ENCODE measurements at regions not wholly inside any gene's neighbourhood (a gene's known extent, or its start where the extent isn't known, plus 50 kb on each side); places are given as distances from the start of the nearest gene placed in this dataset.
"Not testable (repeated sequence)": the region's sequence is repeated elsewhere in the genome, so short reads cannot be mapped to it uniquely, and the experiment has no call there.

DNA sequence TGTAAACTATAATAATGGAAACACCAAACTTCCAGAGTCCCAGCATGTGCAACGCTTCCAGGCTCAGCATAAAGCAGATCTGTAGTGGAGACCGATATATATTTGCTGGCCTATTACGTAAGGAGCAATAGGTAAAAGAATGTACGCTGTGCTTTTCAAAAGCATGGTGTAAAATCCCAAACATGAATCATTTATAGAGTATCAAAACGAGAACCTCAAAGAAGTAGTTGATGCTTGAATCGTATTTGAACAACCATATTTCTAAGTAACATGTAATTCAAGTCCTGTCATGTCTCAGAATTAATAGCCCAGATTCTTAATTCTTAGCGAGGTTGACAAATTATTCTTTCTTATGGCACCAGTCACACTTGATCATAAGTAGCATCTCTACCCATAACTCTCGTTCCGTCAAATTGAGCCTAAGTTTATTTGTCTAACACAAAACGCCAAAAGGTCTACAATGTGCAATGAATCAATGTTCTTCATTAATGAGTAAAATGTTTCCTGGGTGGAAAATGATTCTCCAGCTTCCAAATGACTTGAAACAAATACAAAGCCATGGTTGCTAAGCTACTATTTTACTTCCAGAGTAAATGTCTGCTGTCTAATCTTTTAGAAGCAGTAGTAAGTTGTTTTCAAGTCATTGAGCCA lies 811.5 kb upstream of the FRG1 start:
- no peaks in the 10 kb centered on the region for H3K27me3 ChIP-seq (replicated peaks)
- DNase-seq (ENCODE audit: low read depth in 1 of 2, low spot score in 2 of 2), result no peak
- H3K9me3 ChIP-seq (replicated peaks), result no peaks in the 10 kb centered on the region

GRCh38 chr4:189131118-189131517 lies 809.6 kb upstream of the FRG1 start:
- Histone ChIP-seq H3K4me3 (no peak overlapping the region), H3K27me3 (replicated peaks) (no peaks in the 10 kb centered on the region), H3K36me3 (no peaks in the 10 kb centered on the region), H3K27ac (no peak overlapping the region), H3K4me1 (replicated peaks) (no peaks in the 10 kb centered on the region), H3K9me3 (replicated peaks) (no peaks in the 10 kb centered on the region)
- DNase-seq (ENCODE audit: low read depth in 1 of 2, low spot score in 2 of 2), result no peak

More for the DNA sequence above, 811.5 kb upstream of the FRG1 start:
- Histone ChIP-seq H3K4me3 (no peak overlapping the region), H3K4me1 (replicated peaks) (no peaks in the 10 kb centered on the region), H3K36me3 (no peaks in the 10 kb centered on the region), H3K27ac (no peak overlapping the region)

GRCh38 chr4:189136462-189136861 lies 804.2 kb upstream of the FRG1 start:
- Histone ChIP-seq H3K4me3 (no peak overlapping the region), H3K27me3 (replicated peaks) (no peaks in the 10 kb centered on the region), H3K9me3 (replicated peaks) (no peaks in the 10 kb centered on the region), H3K27ac (no peak overlapping the region), H3K36me3 (no peaks in the 10 kb centered on the region), H3K4me1 (replicated peaks) (no peaks in the 10 kb centered on the region)
- no peak for DNase-seq (ENCODE audit: low read depth in 1 of 2, low spot score in 2 of 2)

DNA sequence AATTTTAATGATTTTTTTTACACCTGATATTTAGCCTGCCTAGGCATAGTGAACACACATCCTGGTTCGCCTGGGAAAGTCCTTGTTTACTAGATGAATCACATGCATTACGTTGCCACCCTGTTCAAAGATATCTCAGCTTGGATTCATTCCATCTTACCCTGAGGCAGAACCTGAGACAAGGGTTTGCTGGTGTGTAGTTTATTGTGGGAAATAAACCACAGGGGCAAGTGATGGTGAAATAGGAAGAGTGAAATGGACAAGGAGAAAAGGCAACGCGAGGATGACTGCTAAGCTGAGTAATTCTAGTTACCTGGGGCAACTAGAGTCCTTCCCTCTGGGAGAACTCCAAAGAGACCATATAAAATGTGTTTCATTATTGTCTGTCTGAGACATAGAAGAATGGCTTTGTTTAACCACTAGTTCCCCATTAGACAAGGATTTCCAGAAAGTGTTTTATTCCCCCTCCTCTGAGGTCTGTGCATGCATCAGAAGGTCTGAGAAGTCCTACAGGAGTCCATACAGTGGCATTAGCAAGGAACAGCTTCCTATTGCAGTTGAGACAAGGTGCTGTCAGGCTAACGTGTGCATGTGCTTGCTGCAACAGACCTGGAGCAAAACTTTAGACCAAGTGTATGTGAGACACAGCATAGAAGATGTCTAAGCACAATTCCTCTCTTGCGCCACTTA lies 797.3 kb upstream of the FRG1 start:
- no peak for DNase-seq (ENCODE audit: low read depth in 1 of 2, low spot score in 2 of 2)
- no peaks in the 10 kb centered on the region; the same call in 1 of the 2 replicates for H3K9me3 ChIP-seq (replicated peaks)
- no peak overlapping the region for H3K27ac ChIP-seq
- no peaks in the 10 kb centered on the region for H3K36me3 ChIP-seq
- H3K4me1 ChIP-seq (replicated peaks), result no peaks in the 10 kb centered on the region
- H3K4me3 ChIP-seq, result no peak overlapping the region
- no peaks in the 10 kb centered on the region for H3K27me3 ChIP-seq (replicated peaks)

- Histone ChIP-seq H3K4me3 (no peak overlapping the region), H3K9me3 (replicated peaks) (no peaks in the 10 kb centered on the region; the same call in 1 of the 2 replicates), H3K36me3 (no peaks in the 10 kb centered on the region), H3K4me1 (replicated peaks) (no peaks in the 10 kb centered on the region), H3K27me3 (replicated peaks) (no peaks in the 10 kb centered on the region), H3K27ac (no peak overlapping the region)
- no peak for DNase-seq (ENCODE audit: low read depth in 1 of 2, low spot score in 2 of 2)
These were observed 793.4 kb upstream of the FRG1 start for GRCh38 chr4:189147005-189147929.

- DNase-seq (ENCODE audit: low read depth in 1 of 2, low spot score in 2 of 2); H3K36me3 ChIP-seq; H3K9me3 ChIP-seq (replicated peaks); H3K27ac ChIP-seq; H3K4me1 ChIP-seq (replicated peaks); H3K27me3 ChIP-seq (replicated peaks); H3K4me3 ChIP-seq: not testable (repeated sequence)
These were observed 785.6 kb upstream of the FRG1 start for GRCh38 chr4:189155083-189155482.

DNA sequence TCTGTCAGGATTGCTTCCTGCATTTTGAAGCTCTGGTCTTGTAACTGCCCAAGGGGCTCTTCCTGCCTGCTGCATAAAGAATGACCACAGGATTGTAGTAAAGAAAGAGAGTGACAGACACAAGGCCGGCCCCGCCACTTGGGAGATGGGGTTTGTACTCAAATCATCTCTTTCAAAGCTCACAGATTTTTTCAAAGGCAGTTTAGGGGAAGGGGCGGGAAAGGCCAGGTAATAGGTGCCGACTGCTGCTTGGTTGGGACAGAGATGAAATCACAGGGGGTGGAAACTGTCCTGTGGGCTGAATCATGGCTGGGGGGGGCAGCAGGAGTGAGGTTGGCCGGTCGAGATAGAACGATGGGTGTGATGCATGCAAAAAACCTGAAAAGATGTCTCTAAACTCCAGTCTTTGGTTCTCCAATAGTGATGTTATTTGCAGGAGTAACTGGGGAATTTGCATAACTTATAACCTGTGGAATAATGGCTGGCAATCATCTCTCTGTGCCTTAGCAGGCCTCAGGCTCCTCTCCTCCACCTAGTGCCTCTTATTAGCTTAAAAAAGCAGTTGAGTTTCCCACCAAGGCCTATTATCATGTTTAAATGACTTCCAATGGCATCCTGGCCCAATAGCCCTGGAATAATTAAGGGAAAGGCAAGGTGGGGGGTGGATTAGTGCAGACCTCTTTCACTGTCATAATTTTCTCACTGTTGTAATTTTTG lies 778.4 kb upstream of the FRG1 start:
- Histone ChIP-seq H3K4me1 (replicated peaks) (no peaks in the 10 kb centered on the region), H3K27ac (no peak overlapping the region), H3K4me3 (no peak overlapping the region), H3K27me3 (replicated peaks) (no peaks in the 10 kb centered on the region), H3K9me3 (replicated peaks) (no peaks in the 10 kb centered on the region), H3K36me3 (no peaks in the 10 kb centered on the region)
- DNase-seq (ENCODE audit: low read depth in 1 of 2, low spot score in 2 of 2), result no peak

- Histone ChIP-seq H3K9me3 (replicated peaks) (no peaks in the 10 kb centered on the region), H3K27ac (no peak overlapping the region), H3K4me1 (replicated peaks) (no peaks in the 10 kb centered on the region), H3K4me3 (no peak overlapping the region), H3K36me3 (no peaks in the 10 kb centered on the region), H3K27me3 (replicated peaks) (no peaks in the 10 kb centered on the region)
- no peak for DNase-seq (ENCODE audit: low read depth in 1 of 2, low spot score in 2 of 2)
These were observed 777.8 kb upstream of the FRG1 start for GRCh38 chr4:189162888-189163287.

DNA sequence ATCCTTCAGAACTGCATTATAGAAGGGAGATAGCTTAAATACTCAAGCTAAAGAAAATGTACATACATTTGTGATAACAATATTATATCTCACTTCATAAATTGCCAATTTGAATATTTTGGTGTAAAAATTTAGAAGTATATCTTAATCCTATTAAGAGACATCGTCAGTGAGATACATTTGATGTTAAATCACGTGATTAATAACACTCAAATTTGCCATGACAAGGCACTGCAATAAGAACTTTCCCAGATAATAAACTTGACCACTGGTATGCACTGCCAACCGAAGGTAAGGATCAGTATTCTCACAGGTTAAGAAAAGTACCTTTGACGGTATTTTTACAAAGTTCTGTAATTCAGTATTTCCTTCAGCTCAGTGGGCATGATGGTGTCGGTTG lies 764.7 kb upstream of the FRG1 start:
- H3K4me1 ChIP-seq (replicated peaks), result no peaks in the 10 kb centered on the region
- H3K27ac ChIP-seq, result no peak overlapping the region
- H3K36me3 ChIP-seq, result no peaks in the 10 kb centered on the region
- H3K27me3 ChIP-seq (replicated peaks), result no peaks in the 10 kb centered on the region
- no peak for DNase-seq (ENCODE audit: low read depth in 1 of 2, low spot score in 2 of 2)
- no peaks in the 10 kb centered on the region; the same call in 1 of the 2 replicates for H3K9me3 ChIP-seq (replicated peaks)
- H3K4me3 ChIP-seq, result no peak overlapping the region

- Histone ChIP-seq H3K27ac (no peak overlapping the region), H3K4me3 (no peak overlapping the region), H3K36me3 (no peaks in the 10 kb centered on the region), H3K9me3 (replicated peaks) (no peaks in the 10 kb centered on the region; the same call in 1 of the 2 replicates), H3K4me1 (replicated peaks) (no peaks in the 10 kb centered on the region), H3K27me3 (replicated peaks) (no peaks in the 10 kb centered on the region)
- DNase-seq (ENCODE audit: low read depth in 1 of 2, low spot score in 2 of 2), result no peak
These were observed 763.5 kb upstream of the FRG1 start for GRCh38 chr4:189177130-189177529.

DNA sequence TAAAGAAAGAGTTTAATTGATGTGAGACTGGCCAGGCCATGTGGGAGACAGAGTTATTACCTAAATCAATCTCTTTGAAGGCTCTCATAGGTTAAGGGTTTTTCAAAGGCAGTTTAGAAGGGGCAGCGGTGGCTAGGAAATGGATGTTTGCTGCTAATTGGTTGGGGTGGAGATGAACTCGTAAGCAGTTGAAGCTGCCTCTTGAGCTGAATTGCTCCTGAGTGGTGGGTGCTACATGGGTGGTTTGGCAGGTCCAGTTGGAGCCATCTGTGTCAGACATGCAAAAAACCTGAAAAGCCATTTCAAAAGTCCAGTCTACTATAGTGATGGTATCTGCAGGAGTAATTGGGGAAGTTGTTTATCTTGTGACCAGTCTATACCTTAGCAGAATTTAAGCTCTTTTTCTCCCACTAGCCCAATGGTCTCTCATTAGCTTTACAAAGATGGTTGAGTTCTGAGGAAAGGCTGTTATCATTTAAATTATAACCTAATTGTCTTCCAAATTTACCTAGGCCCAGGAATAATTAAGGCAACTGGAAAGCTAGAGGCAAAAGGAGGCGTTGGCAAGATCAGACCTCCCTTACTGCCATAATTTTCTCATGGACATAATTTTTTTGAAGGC lies 762.4 kb upstream of the FRG1 start:
- Histone ChIP-seq H3K4me1 (replicated peaks) (no peaks in the 10 kb centered on the region), H3K27ac (no peak overlapping the region), H3K36me3 (no peaks in the 10 kb centered on the region), H3K4me3 (no peak overlapping the region), H3K9me3 (replicated peaks) (no peaks in the 10 kb centered on the region; the same call in 1 of the 2 replicates), H3K27me3 (replicated peaks) (no peaks in the 10 kb centered on the region)
- no peak for DNase-seq (ENCODE audit: low read depth in 1 of 2, low spot score in 2 of 2)

- no peak overlapping the region for H3K4me3 ChIP-seq
- H3K27ac ChIP-seq, result no peak overlapping the region
- no peaks in the 10 kb centered on the region for H3K27me3 ChIP-seq (replicated peaks)
- 0 out of 2 replicates have a peak, but pooled peaks cover 3% of the 10 kb centered on the region for H3K9me3 ChIP-seq (replicated peaks)
- no peaks in the 10 kb centered on the region for H3K36me3 ChIP-seq
- DNase-seq (ENCODE audit: low read depth in 1 of 2, low spot score in 2 of 2), result no peak
- H3K4me1 ChIP-seq (replicated peaks), result no peaks in the 10 kb centered on the region
These were observed 754.8 kb upstream of the FRG1 start for GRCh38 chr4:189185810-189186432.

Data from SJSA1 (cell line).